ENCODE measurements at regions not wholly inside any gene's neighbourhood (a gene's known extent, or its start where the extent isn't known, plus 50 kb on each side); places are given as distances from the start of the nearest gene placed in this dataset.

- TF ChIP-seq, protein P1, sequence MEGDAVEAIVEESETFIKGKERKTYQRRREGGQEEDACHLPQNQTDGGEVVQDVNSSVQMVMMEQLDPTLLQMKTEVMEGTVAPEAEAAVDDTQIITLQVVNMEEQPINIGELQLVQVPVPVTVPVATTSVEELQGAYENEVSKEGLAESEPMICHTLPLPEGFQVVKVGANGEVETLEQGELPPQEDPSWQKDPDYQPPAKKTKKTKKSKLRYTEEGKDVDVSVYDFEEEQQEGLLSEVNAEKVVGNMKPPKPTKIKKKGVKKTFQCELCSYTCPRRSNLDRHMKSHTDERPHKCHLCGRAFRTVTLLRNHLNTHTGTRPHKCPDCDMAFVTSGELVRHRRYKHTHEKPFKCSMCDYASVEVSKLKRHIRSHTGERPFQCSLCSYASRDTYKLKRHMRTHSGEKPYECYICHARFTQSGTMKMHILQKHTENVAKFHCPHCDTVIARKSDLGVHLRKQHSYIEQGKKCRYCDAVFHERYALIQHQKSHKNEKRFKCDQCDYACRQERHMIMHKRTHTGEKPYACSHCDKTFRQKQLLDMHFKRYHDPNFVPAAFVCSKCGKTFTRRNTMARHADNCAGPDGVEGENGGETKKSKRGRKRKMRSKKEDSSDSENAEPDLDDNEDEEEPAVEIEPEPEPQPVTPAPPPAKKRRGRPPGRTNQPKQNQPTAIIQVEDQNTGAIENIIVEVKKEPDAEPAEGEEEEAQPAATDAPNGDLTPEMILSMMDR (IDR thresholded peaks at IDR 0.05; ENCODE audit: insufficient read depth, low read length, poor library complexity, severe bottlenecking): no peak
- TF ChIP-seq EZH2phosphoT487 (conservative IDR thresholded peaks at IDR 0.05; ENCODE audit: low read length): no peak
Observed at GRCh38 chr7:156147756-156148504, 335.7 kb upstream of the SHH start.
